ENCODE measurements at regions not wholly inside any gene's neighbourhood (a gene's known extent, or its start where the extent isn't known, plus 50 kb on each side); places are given as distances from the start of the nearest gene placed in this dataset.
"Not testable (repeated sequence)": the region's sequence is repeated elsewhere in the genome, so short reads cannot be mapped to it uniquely, and the experiment has no call there.

DNA sequence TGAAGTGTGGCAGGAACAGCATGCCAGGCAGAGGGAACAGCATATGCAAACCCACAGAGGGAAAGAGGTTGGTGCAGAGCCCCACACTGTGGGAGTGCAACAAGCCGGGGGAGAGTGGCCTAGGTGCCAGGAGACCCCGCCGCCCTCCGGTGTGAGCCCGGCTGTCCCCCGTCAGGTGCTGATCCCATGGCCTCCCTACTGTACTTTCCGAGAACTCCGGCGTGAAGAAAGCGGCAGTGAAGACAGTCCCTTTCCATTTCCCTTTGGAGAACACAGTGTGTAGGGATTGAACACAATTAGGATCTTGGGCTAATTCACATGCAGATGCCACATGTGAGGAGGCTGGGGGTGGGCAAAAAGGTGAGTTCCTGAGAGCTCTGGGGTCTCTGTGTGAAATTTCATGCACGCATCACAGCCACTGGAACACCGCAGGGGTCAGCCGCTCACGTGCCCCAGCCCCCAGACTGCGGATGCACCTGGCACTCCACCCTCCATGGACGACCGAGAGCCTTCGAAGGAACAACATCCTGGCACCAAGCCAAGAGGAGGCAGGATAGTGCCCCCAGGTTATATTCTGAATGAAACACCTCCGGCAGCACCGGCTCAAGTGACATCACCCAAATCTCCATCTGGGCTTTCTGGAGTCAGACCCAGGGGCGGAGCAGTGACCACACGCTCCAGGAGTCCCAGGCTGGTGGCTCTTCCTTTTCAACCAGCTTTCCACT is 82.1 kb upstream of the PPP2R2D start:
- DNase-seq (ENCODE audit: low read depth), result no peak

DNA sequence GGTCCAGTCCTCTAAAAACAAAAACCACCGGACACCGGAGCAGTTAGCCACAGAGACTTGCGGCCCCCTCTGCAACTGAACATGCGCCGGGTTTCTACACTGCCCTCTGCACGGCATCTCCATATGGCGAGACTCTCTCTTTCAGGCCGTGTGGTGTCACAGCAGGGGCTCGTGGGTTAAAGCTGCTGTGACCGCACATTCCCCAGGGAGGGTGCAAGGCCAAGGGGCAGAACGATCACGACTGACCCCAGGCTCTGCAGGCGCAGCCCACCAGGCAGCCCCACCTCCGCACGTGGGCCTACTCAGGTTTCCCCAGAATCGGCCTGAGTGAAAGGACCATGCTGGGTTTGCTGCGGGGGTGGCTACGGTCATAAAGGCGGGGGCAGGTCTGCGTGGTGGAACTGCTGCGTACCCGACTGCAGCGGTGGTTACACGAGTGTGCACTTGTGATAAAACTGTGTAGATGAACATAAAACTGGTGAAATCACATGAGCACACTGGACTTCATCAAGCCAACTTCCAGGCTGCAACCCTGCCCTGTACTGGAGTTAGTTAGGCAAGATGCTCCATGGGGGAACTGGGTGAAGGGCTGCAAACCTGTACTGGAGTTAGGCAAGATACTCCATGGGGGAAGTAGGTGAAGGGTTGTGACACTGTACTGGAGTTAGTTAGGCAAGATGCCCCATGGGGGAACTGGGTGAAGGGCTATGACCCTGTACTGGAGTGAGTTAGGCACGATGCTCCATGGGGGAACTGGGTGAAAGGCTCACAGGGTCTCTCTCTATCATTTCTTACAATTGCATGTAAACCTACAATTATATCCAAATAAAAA is 81.4 kb upstream of the PPP2R2D start:
- no peak for DNase-seq (ENCODE audit: low read depth)

DNA sequence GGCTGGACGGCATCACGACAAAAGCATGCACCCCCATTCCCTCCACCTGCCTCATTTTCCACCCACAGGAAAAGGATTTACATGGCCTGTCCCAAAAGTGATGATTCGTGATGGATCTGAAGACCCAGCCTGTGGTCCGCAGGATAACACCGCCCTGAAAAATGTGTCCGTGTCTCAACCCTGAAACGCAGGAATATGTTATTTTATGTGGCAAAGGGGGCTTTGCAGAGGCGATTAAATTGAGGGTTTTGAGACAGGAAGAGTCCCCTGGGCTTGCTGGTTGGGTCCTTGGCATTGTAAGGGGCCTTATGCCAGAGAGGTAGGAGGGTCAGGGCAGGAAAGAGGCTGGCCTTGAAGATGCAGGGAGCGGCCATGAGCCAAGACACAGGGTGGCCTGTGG is 80.2 kb upstream of the PPP2R2D start:
- DNase-seq (ENCODE audit: low read depth), result no peak

DNA sequence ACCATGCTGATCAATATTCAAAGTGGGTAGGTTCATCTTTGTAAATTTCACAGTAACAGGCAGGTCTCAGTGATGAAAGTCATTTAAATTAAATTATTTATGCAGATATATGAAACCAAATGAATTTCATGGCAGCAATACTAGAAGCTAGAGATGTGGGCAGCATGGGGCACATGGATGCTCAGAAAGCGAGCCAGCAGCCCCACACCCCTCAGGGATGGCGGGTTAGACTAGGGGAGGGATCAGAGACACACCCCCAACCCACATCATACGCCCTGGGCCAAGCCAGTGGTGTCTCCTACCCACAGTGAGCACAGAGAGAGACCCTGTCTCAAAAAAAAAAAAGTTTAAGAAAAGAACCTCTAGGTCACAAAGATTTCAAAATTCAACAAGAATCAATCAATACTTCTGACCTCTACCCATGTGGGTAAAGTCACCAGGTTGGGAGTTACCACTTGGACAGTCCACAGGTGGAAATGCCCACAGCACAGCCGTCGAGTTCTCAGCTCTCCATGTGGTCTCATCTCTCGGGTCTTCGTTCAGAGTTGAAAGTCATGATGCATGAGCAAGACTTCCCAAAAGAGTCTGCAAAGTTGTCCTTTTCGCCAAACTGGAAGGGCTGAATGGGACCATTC is 79.3 kb upstream of the PPP2R2D start:
- DNase-seq (ENCODE audit: low read depth), result no peak

DNA sequence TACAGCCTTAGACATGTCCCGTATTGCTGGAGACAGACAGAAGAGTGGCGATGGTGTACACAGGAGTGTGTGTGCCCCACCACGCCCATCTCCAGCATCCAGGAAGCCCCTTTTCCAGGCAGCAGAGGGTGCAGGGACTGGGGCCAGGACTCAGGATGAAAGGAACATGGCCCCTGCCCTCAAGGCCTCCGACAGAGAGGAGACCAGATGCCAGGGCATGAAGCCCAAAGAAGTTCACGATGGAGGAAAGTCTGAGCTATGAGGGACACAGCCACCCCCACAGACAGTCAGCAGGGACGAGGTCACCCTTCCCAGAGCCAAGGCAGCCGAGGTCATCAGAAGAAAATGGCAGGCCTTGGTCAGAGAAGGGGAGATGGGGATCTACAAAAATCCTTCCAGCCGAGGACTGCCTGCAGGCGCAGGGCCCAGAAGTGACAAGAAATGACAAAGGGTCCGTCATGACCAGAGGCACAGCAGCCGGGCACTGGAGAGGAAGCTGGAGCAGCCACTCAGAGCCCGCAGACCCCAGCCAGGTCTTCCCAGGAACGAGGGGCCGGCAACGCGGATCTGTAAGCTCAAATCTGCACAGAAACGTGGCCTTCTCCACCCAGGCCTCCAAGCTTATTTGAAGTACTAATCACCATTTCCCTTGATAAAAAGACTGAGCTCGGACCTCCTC is 78.7 kb upstream of the PPP2R2D start:
- no peak for DNase-seq (ENCODE audit: low read depth)

DNA sequence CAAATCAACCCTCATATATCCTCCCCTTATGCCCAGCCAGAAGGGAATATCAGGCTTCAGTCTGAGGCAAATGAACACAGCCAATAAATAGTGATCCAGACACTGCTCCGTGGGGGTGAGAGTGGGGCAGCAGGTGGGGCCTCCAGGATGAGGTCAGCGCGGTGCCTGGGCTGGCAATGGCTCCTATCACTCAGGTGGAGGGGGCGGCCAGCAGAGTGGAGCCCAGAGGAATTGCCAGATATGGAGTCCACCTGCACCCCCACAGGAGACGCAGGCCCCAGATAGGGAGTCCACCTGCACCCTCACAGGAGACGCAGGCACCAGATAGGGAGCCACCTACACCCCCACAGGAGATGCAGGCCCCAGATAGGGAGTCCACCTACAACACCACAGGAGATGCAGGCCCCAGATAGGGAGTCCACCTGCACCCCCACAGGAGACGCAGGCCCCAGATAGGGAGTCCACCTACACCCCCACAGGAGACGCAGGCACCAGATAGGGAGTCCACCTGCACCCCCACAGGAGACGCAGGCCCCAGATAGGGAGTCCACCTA is 78.0 kb upstream of the PPP2R2D start:
- DNase-seq (ENCODE audit: low read depth), result no peak

DNA sequence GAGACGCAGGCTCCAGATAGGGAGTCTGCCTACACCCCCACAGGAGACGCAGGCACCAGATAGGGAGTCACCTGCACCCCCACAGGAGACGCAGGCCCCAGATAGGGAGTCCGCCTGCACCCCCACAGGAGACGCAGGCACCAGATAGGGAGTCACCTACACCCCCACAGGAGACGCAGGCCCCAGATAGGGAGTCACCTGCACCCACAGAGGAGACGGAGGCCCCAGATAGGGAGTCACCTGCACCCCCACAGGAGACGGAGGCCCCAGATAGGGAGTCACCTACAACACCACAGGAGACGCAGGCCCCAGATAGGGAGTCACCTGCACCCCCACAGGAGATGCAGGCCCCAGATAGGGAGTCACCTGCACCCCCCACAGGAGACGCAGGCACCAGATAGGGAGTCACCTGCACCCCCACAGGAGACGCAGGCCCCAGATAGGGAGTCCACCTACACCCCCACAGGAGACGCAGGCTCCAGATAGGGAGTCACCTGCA is 77.2 kb upstream of the PPP2R2D start:
- DNase-seq (ENCODE audit: low read depth), result not testable (repeated sequence)

DNA sequence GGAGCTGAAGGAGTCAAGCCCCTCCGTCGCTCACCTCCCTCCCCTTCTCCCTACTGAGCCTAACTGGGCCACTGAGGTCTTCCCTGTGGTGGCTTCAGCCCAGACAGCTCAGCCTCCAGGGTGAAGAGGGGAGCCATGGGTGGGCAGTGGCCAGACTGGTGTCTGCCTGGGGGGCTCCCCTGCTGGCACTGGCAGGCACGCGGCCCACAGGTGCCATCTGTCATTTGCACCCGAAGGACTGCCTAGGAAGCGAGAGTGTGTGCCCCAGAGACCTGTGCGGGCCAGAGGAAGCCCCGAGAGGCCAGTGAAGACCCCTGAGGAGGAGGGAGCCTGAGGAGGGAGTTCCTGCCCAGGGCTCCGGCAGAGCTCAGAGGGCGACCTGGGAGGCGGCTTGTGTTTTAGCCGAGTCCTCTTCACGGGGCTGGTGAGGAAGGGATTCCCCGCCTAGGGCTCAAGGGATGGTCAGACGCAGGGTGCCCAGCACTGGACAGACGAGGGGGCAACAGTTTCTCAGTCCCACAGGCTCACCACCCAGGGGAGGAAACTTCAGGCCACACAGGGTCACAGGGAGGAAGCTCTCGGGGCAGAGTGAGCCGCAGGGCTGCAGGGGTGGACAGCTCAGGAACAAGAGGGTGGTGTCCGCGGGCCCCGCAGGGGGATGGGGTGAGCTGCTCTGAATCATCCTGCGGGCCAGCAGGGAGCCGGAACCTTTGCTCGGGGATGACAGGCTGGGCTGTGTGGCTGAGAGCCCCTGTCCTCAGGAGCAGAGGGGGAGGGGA is 76.2 kb upstream of the PPP2R2D start:
- no peak for DNase-seq (ENCODE audit: low read depth)

DNA sequence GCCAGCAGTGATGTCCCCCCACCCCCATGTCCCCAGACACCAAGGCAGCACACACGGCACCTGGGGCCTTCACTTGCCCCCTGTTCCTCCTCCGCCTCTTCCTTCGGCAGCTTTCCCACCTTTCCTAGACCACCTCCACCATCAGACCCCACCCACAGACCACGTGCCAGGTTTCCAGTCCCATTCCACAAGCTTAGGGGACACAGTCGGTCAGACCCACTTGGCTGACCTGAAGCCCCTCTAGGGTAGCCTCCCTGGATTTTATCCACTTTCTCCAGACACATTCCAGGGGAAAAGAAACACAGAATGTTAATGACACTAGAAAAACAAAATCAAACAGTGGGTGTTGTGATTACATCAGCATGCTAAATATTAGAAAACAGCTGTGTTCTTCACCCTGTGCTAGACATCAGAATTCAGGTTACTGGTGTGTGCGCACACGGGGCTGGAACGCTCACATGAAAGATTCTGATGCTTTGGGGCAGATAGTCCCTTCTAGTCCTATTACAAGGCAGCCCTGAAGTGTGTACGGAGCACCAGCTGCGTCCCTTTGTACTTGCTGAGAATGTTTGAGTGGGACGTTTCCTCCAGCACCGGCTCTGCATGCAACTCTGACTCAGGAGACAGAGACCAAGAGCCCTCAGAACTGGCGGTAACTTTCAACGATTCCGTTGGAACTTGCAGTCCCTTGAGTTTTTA is 75.5 kb upstream of the PPP2R2D start:
- no peak for DNase-seq (ENCODE audit: low read depth)

DNA sequence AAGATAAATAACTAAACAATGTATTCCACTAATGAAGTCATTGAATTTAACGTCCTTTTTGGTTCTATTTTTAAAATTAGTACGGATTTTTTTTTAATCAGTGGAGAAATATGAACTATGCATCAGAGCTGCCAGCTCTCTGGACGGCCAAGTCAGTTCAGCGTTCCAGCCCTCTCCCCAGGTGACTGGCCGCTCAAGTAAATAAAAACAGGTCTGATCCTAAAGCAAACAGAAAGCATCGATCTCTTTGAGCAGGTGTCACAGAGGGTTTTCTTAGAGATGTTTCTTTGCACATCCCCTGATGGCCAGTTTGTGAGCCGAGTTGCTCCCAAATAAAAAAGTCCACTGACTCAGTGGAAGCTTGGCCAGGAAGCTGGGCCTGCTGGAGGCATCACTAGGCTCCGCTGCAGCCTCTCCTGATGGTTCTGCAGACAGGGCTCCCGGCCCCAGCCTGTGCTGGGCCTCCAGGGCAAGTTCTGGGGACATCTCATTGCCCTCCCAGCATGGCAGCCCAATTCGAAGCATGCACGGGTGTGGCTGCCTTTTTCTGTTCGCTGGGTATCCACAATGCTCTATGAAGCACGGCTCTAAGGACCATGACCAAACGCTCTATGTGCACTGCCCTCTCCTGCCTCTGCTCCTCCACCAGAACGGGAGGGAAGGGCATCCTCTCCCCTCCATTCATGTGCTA is 74.7 kb upstream of the PPP2R2D start:
- no peak for DNase-seq (ENCODE audit: low read depth)

DNA sequence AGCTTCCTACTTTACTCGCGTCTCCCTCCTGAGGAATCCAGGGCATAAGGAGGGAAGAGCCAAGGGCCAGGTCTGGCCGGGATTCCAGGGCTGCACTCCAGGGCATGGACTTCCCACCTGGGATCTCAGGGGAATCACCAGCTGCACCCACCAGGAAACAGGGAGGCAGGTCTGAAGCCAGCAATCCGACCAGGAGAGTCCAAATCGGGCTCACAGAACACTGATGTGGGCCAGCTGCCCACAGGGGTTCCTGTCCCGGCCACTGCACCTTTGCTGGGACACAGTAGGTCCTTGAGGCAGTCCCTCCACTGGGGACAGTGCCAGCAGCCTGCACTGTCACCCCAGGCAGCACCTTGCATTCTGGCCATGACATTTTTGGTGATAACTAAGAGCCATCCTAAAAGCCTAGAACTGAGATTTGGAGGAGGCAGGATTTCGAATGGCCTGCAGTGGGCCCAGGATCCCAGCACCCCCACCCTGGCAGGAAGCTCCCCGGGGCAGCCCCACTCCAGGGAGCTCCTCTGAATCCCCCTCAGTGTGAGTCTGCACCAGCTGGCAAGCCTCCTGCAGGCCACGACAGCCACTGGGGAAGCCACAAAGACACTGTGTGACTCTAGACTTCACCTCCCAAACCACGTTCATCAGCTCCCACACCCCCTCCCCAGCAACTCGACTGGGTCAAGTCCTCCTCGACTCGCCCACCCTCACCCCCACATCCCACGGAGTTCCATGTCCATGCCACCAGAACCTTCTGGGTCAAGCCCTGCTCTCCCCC is 71.5 kb upstream of the PPP2R2D start:
- no peak for DNase-seq (ENCODE audit: low read depth)

DNA sequence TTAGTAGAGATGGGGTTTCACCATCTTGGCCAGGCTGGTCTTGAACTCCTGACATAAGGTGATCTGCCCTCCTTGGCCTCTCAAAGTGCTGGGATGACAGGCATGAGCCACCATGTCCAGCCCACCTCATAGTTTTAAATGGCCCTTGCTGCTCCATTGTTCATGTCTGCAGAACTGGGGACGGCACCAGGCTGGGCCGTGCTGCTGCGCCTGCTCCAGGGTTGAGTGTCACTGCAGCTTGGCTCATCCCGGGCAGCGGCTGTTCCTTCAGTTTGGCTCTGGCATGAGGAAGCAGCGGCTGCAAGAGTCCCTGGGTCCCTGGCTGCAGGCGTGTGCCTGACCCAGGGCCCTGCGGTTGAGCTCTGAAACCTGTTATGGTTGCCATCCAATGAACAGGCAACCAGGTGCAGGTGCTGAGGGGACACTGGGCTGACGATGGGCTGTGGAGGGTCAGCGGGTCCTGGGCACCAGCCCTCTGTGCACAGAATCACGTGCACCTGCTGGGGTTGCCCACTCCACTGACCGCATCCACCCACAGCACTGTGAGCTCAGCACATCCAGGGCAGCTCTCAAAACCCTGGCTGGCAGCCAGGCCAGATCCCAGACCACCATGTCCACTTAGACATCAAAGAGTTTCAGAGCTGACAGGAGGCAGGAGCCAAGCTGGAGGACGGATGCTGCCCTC is 70.2 kb upstream of the PPP2R2D start:
- no peak for DNase-seq (ENCODE audit: low read depth)

DNA sequence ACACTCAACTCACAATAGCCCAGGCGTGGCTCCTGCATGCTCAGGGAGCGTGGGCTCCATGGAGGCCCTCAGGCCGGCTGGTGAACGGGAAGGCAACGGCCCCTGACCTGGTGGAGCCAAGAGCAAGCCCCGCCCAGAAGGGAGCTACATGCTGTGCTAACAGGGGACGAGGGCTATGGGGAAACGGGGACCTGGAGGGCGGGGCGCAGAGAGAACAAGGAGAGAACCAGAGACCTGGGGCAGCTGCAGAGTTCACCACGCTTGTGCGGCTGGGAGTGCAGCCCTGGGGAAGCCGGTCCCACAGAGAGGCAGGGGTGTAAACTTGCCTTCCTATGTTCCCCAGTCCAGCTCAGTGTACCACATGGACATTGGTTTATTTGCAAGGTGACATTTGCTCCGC is 69.2 kb upstream of the PPP2R2D start:
- DNase-seq (ENCODE audit: low read depth), result no peak

DNA sequence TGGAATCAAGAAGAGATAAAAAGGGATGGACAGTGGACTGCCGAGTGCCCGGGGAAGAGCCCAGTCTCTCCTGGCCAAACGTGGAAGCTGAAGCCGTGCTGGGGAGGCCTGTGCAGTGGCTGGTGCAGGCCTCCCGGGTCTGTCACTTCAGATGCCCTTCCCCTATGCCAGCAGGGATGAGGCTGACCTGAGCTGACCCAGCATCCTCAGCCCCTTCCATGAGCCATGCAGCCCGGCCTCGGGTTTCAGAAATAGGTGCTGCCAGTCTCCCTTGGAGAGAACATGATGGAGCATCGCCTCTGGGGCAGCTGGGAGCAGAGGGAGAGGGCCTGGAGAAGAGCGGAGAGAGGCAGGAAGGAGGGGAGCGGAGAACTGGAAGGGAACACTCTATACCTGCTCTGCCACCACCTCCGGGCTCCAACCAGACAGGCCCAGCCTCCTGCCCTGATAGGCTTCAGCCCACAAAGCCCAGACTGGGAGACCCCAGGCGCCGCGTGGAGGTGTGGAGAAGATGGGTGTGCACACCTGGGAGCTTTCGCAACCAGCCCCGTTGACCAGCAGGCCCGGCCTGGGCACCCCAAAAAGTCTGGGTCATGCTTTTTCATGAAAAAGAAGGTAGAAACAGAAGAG is 68.6 kb upstream of the PPP2R2D start:
- no peak for DNase-seq (ENCODE audit: low read depth)

DNA sequence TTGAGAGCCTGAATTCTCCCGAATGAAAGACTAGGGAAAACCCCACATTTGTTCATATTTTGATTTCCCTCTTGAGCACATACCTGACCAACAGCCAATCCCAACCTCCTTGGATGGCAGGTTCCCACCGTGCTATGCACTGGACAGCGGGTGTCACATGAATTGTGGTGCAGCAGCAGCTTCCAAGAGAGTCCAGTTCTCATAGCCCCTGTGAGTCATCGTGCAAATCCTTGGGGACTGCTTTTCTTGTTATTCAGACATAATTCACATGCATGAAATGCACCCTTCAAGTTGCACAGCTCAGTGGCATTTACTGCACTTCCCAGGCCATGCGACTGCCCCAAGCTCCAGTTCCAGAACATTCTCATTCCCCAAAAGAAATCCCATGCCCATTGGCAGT is 67.8 kb upstream of the PPP2R2D start:
- DNase-seq (ENCODE audit: low read depth), result no peak

DNA sequence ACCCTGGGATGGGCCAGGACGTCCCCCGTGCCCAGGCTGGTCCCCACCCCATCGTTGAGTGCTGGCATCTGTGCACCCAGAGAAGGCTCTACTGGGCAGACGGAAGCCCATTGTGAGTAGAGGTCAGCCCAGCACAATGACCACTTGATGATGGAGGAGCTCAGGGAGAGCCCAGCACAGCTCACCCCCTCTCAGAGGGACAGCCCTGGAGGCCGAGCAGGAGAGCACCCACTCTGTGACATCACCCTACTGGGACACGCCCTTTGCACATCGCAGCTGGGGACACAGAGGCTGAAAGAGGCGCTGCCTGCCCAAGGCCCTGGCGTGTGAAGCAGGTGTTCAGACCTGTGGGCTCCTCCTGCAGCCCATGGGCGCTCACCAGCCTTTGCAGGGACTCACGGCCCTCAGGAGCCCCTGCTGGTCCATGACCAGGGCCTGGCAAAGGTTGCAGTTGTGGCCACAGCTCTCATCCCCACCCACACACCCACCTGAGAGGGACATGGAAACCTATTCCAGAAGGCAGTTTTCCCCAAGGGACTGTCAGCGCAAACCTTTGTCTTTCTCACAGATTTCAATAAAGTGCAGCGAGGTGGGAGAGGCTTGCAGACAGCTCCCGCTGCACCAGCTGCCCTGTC is 67.2 kb upstream of the PPP2R2D start:
- DNase-seq (ENCODE audit: low read depth), result no peak

DNA sequence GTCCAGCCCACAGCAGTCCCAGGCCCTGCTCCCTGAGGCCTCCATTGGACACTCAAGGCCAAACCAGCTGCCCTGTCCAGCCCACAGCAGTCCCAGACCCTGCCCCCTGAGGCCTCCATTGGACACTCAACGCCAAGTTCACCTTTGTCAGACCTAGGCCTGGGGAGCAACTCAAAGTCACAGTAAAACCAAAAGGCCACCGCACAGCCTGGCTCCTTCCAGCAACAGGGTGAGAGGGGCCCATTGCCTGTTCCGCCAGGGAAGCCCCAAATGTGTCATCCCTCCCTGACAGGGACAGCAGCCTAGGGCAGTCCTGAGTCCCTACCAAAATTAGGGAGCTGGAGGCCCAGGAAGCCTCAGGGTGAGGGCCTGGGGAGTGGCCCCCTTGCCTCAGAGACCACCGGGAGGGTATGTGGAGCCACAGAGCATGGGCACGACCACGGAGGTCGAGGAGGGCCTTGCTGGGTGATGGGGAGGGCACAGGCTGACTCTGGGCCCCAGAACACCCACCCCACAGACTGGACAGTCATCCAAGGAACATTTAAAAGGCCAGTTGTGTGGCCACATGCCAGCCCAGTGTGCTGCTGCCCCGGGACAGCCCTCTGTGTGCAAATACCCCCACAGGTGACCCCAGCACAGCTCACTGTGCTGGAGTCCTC is 66.5 kb upstream of the PPP2R2D start:
- no peak for DNase-seq (ENCODE audit: low read depth)

All from EH (cell line).